HUES6 (cell line): ENCODE measurements at regions not wholly inside any gene's neighbourhood (a gene's known extent, or its start where the extent isn't known, plus 50 kb on each side); places are given as distances from the start of the nearest gene placed in this dataset.

Experiments used
- H3K27ac ChIP-seq: 2 replicates; pipeline ENCODE4 v1.7.0; 2013; ENCODE audit warnings: low read depth, mild to moderate bottlenecking, low read length, inconsistent platforms
- H3K27me3 ChIP-seq: 2 replicates; pipeline ENCODE4 v1.6.1; 2013; ENCODE audit warnings: low read length; ENCODE audit not compliant: control insufficient read depth, insufficient read depth
- H3K36me3 ChIP-seq: 2 replicates; pipeline ENCODE4 v1.6.1; 2013; ENCODE audit warnings: low read length; ENCODE audit not compliant: control insufficient read depth, insufficient read depth
- H3K4me1 ChIP-seq: 2 replicates; pipeline ENCODE4 v1.6.1; 2013; ENCODE audit warnings: low read length; ENCODE audit not compliant: control insufficient read depth, insufficient read depth
- H3K4me3 ChIP-seq: 2 replicates; pipeline ENCODE4 v1.5.1; 2013; ENCODE audit warnings: low read depth, low read length
- H3K9ac ChIP-seq: one replicate; pipeline ENCODE4 v1.6.1; 2013; ENCODE audit warnings: mild to moderate bottlenecking, low read length
- H3K9me3 ChIP-seq: 2 replicates; pipeline ENCODE4 v1.6.1; 2013; ENCODE audit warnings: low read depth, low read length; ENCODE audit not compliant: control insufficient read depth, insufficient read depth

DNA sequence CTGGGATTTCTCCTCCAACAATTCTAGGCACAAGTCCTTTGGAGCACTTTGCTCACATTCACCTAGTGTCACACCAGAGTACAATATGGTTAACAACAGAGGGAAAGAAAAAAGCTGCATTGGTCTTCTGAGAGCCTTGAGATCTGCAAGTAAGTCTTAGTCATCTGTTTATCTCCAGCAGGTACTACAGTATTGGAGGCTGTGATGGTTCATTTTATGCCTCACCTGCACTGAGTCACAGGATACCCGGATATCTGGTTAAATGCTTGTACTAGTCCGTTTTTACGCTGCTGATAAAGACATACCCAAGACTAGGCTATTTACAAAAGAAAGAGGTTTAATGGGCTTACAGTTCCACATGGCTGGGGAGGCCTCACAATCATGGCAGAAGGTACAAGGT lies 525.0 kb downstream of the NR2F1-AS1 start:
- H3K27ac ChIP-seq: no peak overlapping the region
- no peaks in the 10 kb centered on the region for H3K36me3 ChIP-seq
- no peak overlapping the region for H3K9ac ChIP-seq

DNA sequence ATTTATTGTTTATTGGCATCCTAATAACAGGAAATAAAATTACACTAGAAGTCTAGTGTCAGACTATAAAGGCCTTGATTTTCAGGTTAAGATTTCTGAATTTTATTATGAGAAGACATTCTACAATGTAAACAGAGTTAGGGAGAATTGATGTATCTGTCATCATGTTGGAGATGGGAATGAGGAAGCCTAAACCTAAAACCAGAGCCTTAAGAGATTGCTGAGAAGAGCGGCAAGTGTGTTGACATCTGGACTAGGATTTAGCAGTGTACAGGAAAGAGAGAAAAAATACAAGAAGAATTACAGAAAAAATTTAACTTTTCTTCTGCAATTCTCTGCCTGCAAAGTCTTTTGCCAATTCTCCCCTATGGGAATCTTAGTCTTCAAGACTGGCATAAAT lies 525.5 kb downstream of the NR2F1-AS1 start:
- no peaks in the 10 kb centered on the region for H3K27me3 ChIP-seq
- H3K4me1 ChIP-seq: peaks cover 12% of the 10 kb centered on the region; the same call in 1 of the 2 replicates
- H3K9me3 ChIP-seq: peaks cover 8% of the 10 kb centered on the region; the same call in 1 of the 2 replicates
- no peak overlapping the region for H3K27ac ChIP-seq
- H3K36me3 ChIP-seq: no peaks in the 10 kb centered on the region
- no peak overlapping the region for H3K4me3 ChIP-seq
- H3K9ac ChIP-seq: no peak overlapping the region

More for the DNA sequence above, 525.0 kb downstream of the NR2F1-AS1 start:
- Histone ChIP-seq H3K4me3 (no peak overlapping the region), H3K4me1 (peaks cover 12% of the 10 kb centered on the region; the same call in 1 of the 2 replicates), H3K9me3 (peaks cover 8% of the 10 kb centered on the region; the same call in 1 of the 2 replicates), H3K27me3 (no peaks in the 10 kb centered on the region)

DNA sequence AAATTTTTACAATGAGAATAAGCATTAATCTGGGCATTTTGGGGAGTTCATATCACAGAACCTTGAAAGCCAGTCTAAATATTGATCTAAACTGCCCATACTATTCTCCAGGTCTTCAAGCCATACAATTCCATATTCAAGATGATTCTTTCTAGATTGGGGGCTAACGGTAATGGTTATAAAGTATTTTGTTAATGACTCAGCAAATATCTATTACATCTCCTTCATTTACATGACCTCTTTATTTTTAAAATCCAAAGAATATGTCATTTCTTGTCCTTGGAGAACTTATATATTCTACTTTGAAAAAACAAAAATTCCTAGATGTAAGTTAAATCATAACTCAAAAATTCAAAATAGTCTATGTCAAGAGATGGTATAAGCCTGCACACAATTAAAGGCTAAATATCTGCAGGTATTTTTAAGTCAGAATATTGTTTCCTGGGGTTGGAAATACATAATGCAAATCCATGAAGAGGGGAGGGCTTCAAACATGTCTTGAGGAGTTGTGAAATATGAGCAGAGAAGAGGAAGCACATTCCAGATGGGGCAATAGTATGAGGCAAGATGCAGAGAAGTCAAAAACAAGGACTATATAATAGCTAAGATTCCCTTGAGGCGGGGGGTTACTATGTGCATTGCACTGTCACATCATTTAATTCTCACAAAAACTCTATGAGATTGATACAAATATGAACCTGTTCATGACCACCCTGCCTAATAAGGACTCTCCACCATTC lies 526.4 kb downstream of the NR2F1-AS1 start:
- H3K27me3 ChIP-seq: no peaks in the 10 kb centered on the region
- no peak overlapping the region for H3K9ac ChIP-seq
- H3K36me3 ChIP-seq: no peaks in the 10 kb centered on the region
- no peak overlapping the region for H3K27ac ChIP-seq
- peaks cover 12% of the 10 kb centered on the region; the same call in 1 of the 2 replicates for H3K4me1 ChIP-seq
- H3K9me3 ChIP-seq: peaks cover 8% of the 10 kb centered on the region; the same call in 1 of the 2 replicates
- H3K4me3 ChIP-seq: no peak overlapping the region

DNA sequence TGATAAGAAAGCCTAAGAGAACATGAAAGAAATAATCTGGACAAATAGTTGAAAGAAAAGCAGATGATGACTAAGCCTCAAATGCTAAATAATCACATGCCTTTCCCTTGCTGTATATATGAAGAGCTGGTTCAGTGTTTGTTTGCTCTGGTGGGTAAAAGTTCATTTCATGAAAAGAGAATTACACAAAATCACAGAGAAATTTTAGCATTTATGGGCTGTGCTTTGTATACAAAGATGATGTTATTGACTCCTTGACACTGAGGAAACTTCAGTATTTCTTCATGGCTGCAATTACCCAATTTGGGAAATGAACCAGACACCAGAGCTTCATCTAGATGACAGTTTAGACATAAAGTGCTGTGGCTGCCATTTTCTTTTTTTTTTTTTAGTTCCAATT lies 527.2 kb downstream of the NR2F1-AS1 start:
- Histone ChIP-seq H3K9ac (no peak overlapping the region), H3K9me3 (peaks cover 8% of the 10 kb centered on the region; the same call in 1 of the 2 replicates), H3K4me1 (peaks cover 12% of the 10 kb centered on the region; the same call in 1 of the 2 replicates), H3K27ac (no peak overlapping the region), H3K36me3 (no peaks in the 10 kb centered on the region), H3K4me3 (no peak overlapping the region), H3K27me3 (no peaks in the 10 kb centered on the region)

DNA sequence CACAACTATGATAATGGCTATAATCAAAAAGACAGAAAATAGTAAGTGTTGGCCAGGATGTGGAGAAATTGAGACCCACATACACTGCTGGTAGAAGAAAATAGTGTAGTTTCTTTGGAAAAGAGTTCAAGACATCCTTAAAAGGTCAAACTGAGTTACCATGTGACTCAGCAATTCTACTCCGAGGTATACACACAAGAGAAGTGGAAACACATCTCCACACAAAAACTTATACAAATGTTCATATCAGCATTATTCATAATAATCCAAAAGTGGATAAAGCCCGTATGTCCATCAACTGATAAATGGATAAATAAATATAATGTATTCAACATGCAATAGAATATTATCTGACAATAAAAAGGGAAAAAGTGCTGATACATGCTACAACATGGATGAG lies 532.2 kb downstream of the NR2F1-AS1 start:
- no peak overlapping the region for H3K9ac ChIP-seq
- H3K36me3 ChIP-seq: no peaks in the 10 kb centered on the region
- H3K9me3 ChIP-seq: no peaks in the 10 kb centered on the region
- H3K4me3 ChIP-seq: no peak overlapping the region
- H3K27me3 ChIP-seq: no peaks in the 10 kb centered on the region
- H3K27ac ChIP-seq: no peak overlapping the region
- no peaks in the 10 kb centered on the region for H3K4me1 ChIP-seq

DNA sequence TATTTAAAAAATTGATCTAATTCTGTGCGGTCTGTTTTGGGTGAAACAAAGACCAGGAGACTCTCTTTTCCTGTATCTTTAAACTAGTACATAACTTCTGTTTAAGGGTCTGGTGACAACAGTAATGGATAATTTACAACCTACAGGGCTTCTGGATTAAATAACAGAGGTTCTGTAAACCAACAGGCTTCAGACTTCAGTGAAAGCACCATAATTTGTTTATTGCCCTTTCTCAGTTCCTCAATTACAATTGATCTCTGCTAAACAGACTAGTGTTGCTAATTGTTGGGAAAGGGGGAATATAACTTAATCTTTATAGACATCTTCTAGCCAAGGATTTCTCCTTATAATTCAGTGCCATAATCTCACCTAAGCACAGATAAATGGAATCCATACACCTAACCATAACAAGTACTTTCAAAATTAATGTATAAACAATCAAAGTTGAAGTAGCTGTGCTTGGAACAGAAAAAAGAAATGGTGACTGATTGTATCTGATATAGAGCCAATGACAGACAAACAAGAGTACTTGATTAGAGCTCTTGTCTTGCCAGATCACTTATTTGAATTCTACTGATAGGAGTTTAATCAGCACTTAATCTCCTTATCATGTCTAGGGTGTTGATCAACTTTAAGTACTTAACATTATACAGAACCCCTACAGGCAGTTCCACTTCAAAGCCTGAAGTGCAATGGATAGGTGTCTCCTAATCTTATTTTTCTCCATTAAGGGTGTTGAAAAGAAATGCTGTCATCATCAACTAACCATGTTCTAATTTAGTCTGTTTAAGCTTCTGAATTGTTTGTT lies 536.0 kb downstream of the NR2F1-AS1 start:
- no peak overlapping the region for H3K4me3 ChIP-seq
- H3K27ac ChIP-seq: no peak overlapping the region; the same call in 1 of the 2 replicates
- H3K9me3 ChIP-seq: no peaks in the 10 kb centered on the region
- no peaks in the 10 kb centered on the region for H3K4me1 ChIP-seq
- no peaks in the 10 kb centered on the region for H3K27me3 ChIP-seq
- no peaks in the 10 kb centered on the region for H3K36me3 ChIP-seq
- H3K9ac ChIP-seq: no peak overlapping the region

DNA sequence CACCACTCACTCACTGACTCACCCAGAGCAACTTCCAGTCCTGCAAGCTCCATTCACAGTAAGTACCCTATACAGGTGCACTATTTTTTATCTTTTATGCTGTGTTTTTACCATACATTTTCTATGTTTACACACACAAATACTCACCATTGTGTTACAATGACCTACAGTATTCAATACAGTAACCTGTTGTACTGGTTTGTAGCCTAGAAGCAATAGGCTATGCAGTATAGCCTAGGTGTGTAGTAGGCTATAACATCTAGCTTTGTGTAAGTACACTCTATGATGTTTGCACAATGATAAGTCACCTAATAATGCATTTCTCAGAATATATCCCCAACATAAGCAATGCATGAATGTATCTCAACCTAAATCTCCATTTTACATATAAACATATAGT lies 541.1 kb downstream of the NR2F1-AS1 start:
- Histone ChIP-seq H3K9ac (no peak overlapping the region), H3K9me3 (no peaks in the 10 kb centered on the region), H3K27ac (no peak overlapping the region), H3K36me3 (no peaks in the 10 kb centered on the region), H3K4me3 (no peak overlapping the region), H3K27me3 (no peaks in the 10 kb centered on the region), H3K4me1 (no peaks in the 10 kb centered on the region)

DNA sequence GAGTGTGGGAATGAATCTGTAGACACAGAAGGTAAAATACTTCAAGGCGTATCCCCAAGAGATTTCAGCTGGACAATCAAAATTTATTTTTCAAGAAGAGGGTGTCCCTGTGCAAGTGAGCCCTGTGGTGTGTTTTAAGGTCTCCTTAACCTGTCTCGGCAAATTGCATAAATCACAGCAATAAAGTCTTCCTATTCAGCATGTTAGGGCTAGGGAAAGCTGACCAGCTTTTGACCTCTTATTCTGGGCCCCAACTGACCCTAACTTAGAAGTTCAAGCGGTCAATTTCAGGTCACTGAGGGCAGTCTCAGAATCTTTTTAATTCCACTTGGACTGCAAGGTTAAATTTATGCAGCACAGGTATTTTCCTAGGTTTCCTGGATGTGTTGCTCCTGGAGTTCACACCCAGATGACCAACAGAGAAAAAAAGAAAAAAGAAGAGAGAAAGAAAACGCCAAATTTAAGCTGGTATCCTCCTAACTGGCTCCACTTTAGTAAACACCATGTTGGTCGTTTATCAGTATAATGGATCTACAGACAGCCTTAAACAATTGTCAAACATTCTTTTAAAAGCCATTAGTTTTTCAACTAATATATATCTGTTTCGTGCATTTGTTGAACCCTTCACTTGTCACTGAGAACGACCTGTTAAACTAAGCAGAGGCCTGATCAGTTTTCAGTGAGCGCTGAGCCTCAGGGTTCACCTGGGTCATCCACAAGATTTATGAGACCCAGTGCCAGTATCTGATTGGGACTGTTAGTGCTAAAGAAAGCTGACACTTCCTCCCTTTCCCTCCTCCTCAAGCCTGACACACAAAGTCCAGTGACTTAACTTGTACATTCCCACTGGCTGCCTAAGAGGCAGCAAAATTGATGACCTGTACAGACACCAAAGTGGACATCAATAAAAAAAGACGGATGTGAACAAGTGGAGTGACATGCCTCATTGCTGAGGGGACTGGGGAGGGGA lies 546.1 kb downstream of the NR2F1-AS1 start:
- H3K27ac ChIP-seq: no peak overlapping the region
- no peaks in the 10 kb centered on the region for H3K9me3 ChIP-seq
- H3K4me3 ChIP-seq: no peak overlapping the region
- no peak overlapping the region for H3K9ac ChIP-seq
- no peaks in the 10 kb centered on the region for H3K4me1 ChIP-seq
- no peaks in the 10 kb centered on the region for H3K27me3 ChIP-seq
- no peaks in the 10 kb centered on the region for H3K36me3 ChIP-seq

DNA sequence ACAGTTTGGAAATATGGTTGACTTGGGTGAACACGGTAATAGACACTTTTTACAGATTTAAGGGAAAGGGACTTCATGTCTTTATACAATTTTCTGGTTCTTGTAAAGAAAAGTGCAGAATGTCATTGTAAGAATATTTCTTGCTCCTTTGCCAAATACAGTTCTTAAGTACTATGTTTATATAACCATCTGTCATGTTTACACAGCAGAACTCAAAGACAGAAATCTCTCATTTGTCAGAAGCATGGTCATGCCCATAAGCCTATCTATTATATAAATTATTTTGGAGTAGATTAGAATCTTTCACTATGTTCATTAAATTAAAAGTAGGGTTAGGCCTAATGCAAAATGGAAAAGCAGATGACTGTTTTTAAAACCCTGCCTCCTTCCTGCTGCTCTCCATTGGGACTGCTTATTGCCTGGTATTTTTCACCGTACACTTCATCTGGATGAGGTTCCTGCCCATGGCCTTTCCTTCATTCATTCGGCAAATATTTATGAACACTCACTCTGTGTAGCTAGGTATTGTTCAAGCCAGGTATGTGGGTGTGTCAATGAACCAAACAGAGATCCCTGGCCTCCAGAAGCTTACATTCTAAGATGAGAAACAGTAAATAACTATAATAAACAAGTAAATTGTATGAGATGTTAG lies 558.1 kb downstream of the NR2F1-AS1 start:
- no peaks in the 10 kb centered on the region for H3K9me3 ChIP-seq
- no peaks in the 10 kb centered on the region for H3K36me3 ChIP-seq
- H3K27me3 ChIP-seq: no peaks in the 10 kb centered on the region
- H3K9ac ChIP-seq: no peak overlapping the region
- H3K4me3 ChIP-seq: no peak overlapping the region
- no peak overlapping the region for H3K27ac ChIP-seq
- 0 out of 2 replicates have a peak, but pooled peaks cover 2% of the 10 kb centered on the region for H3K4me1 ChIP-seq

DNA sequence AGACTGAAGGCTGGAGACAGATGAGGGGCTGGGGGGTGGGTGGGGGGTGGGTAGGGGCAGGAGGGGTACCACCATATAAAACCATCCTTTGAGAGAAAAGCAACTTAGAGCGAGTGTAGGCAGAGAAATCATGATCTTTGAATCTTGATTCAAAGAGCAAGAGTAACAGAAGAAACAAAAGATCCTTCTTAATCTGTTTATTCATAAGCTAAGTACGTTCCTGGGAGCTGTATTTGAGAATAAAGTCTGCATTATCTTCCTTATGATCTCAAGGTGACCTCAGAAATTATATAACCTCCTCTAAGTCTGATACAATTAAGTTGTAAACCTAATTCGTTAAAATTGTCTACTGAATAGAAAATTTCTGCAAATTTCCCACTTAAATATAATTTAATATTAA lies 558.8 kb downstream of the NR2F1-AS1 start:
- Histone ChIP-seq H3K27me3 (no peaks in the 10 kb centered on the region), H3K4me1 (0 out of 2 replicates have a peak, but pooled peaks cover 2% of the 10 kb centered on the region), H3K36me3 (no peaks in the 10 kb centered on the region), H3K9me3 (no peaks in the 10 kb centered on the region), H3K27ac (no peak overlapping the region), H3K4me3 (no peak overlapping the region), H3K9ac (no peak overlapping the region)
